Endothelial cell of umbilical vein (primary cell): ENCODE measurements at regions not wholly inside any gene's neighbourhood (a gene's known extent, or its start where the extent isn't known, plus 50 kb on each side); places are given as distances from the start of the nearest gene placed in this dataset.
A peak's percentile ranks its signal among the peaks of the same experiment; 100 is the strongest.

Experiments used
- BruUV-seq: library from RNA; stranded (reverse); fragments of 400-500 nt; replicated peaks from 2 replicates; lab custom pipeline; 2021; lab: Mats Ljungman, UMichigan
- CTCF ChIA-PET: fragments of 300-600, 350-600 bp; sonication (Branson Sonifier 250); formaldehyde crosslinking; loops from one replicate; lab custom pipeline; 2021; ENCODE audit warnings: antibody characterized with exemption, inconsistent platforms; lab: Charles Lee
- POLR2A ChIA-PET: fragments of 300-600, 350-600 bp; sonication (Branson Sonifier 250); formaldehyde crosslinking; loops from one replicate; lab custom pipeline; 2021; ENCODE audit warnings: antibody characterized with exemption, inconsistent platforms; lab: Charles Lee
- DNase-seq: peaks from one replicate; pipeline ENCODE4 v3.0.0-alpha.2; 2011; ENCODE audit warnings: low read depth, low spot score
- FAIRE-seq: peaks from 2 replicates; lab custom pipeline; 2011; peaks lifted over from hg19 to GRCh38; lab: Jason Lieb, UNC
- H2AFZ ChIP-seq: 2 replicates; pipeline ENCODE4 v1.6.0; 2012; ENCODE audit warnings: low read depth, low read length, control low read depth, inconsistent platforms
- H3K27ac ChIP-seq: 2 replicates; pipeline ENCODE4 v1.5.1; 2011; ENCODE audit warnings: low read depth, mild to moderate bottlenecking, control low read depth, low read length, moderate library complexity; ENCODE audit not compliant: insufficient read depth
- H3K27me3 ChIP-seq, 2 experiments: 2 replicates each; pipeline versions ENCODE4 v1.6.0 to v1.6.1; 2011; ENCODE audit warnings: low read length in 2 of 2, mixed read lengths in 1 of 2; ENCODE audit not compliant: control insufficient read depth in 2 of 2, insufficient read depth in 2 of 2
- H3K36me3 ChIP-seq, 2 experiments: 2 replicates in 1 of 2; 3 replicates in 1 of 2; pipeline ENCODE4 v1.5.1; 2011; ENCODE audit warnings: low read length in 2 of 2, mild to moderate bottlenecking in 1 of 2, moderate library complexity in 1 of 2; ENCODE audit not compliant: control insufficient read depth in 2 of 2, insufficient read depth in 2 of 2; ENCODE audit errors: extremely low read depth in 1 of 2
- H3K4me1 ChIP-seq: 3 replicates; pipeline ENCODE4 v1.5.1; 2011; ENCODE audit warnings: mild to moderate bottlenecking, low read length; ENCODE audit not compliant: control insufficient read depth, insufficient read depth; ENCODE audit errors: extremely low read depth
- H3K4me2 ChIP-seq: 2 replicates; pipeline ENCODE4 v1.6.1; 2011; ENCODE audit warnings: low read length, control low read depth, mixed read lengths; ENCODE audit not compliant: insufficient read depth
- H3K4me3 ChIP-seq, 3 experiments: fragments of 200-600 bp in 1 of 3; sonication (generic), shearing (Covaris generic) in 1 of 3; replicated peaks in 1 of 3; 2 replicates each; pipeline ENCODE4 v1.5.1; 2011 to 2016; ENCODE audit warnings: control low read depth in 3 of 3, low read length in 3 of 3, mild to moderate bottlenecking in 2 of 3, inconsistent platforms in 1 of 3, low read depth in 1 of 3, moderate library complexity in 1 of 3; ENCODE audit not compliant: insufficient read depth in 1 of 3
- H3K79me2 ChIP-seq: 2 replicates; pipeline ENCODE4 v1.6.0; 2012; ENCODE audit warnings: low read length, inconsistent platforms; ENCODE audit not compliant: control insufficient read depth, insufficient read depth
- H3K9ac ChIP-seq: replicated peaks from 2 replicates; pipeline ENCODE3; 2011; ENCODE audit warnings: low read length, control low read depth; ENCODE audit not compliant: insufficient read depth; ENCODE audit errors: extremely low read depth
- H3K9me1 ChIP-seq: replicated peaks from 3 replicates; pipeline ENCODE4 v1.6.0; 2011; ENCODE audit warnings: mild to moderate bottlenecking, low read length; ENCODE audit not compliant: control insufficient read depth, insufficient read depth; ENCODE audit errors: extremely low read depth
- H3K9me3 ChIP-seq: replicated peaks from 2 replicates; pipeline ENCODE4 v1.5.1; 2012; ENCODE audit warnings: low read length, inconsistent platforms; ENCODE audit not compliant: control insufficient read depth, insufficient read depth
- H4K20me1 ChIP-seq: replicated peaks from 2 replicates; pipeline ENCODE3; 2011; ENCODE audit warnings: mild to moderate bottlenecking, low read length; ENCODE audit not compliant: control insufficient read depth, insufficient read depth; ENCODE audit errors: extremely low read depth
- CTCF ChIP-seq, 2 donors: IDR thresholded peaks; 1 replicate in 1 of 2; 2 replicates in 1 of 2; pipeline ENCODE4 v1.5.1; 2011; ENCODE audit warnings: low read length in 2 of 2, mild to moderate bottlenecking in 2 of 2, moderate library complexity in 2 of 2, control low read depth in 1 of 2, inconsistent platforms in 1 of 2, low read depth in 1 of 2; ENCODE audit not compliant: insufficient read depth in 1 of 2; ENCODE audit errors: extremely low read depth in 1 of 2
- EZH2 ChIP-seq: IDR thresholded peaks from 2 replicates; pipeline ENCODE4 v1.6.1; 2012; ENCODE audit warnings: borderline replicate concordance, low read depth, mild to moderate bottlenecking, moderate library complexity, low read length, inconsistent platforms; ENCODE audit not compliant: severe bottlenecking
- FOS ChIP-seq: IDR thresholded peaks from 2 replicates; pipeline ENCODE4 v1.6.1; 2011; ENCODE audit warnings: mild to moderate bottlenecking, low read length, moderate library complexity, borderline replicate concordance; ENCODE audit not compliant: insufficient read depth
- GATA2 ChIP-seq: IDR thresholded peaks from 2 replicates; pipeline ENCODE4 v1.7.0; 2011; ENCODE audit warnings: low read depth, mild to moderate bottlenecking, moderate library complexity, mixed read lengths, low read length; ENCODE audit not compliant: insufficient read length, insufficient read depth
- JUN ChIP-seq: IDR thresholded peaks from 2 replicates; pipeline ENCODE4 v1.6.1; 2011; ENCODE audit warnings: borderline replicate concordance, low read depth; ENCODE audit not compliant: insufficient read length, insufficient read depth
- MYC ChIP-seq: IDR thresholded peaks from one replicate; pipeline ENCODE4 v1.6.1; 2011; ENCODE audit warnings: mild to moderate bottlenecking, low read depth, low read length
- POLR2A ChIP-seq: IDR thresholded peaks from 2 replicates; pipeline ENCODE4 v1.6.1; 2012; ENCODE audit warnings: low read depth, mild to moderate bottlenecking, control low read depth, low read length
- POLR2AphosphoS5 ChIP-seq: IDR thresholded peaks from 2 replicates; pipeline ENCODE4 v1.6.1; 2012; ENCODE audit warnings: low read depth, mild to moderate bottlenecking, control low read depth, low read length, moderate library complexity; ENCODE audit not compliant: insufficient read depth
- dilution Hi-C: fragments of 300-500 bp; cut with MboI; formaldehyde crosslinking; loops from one replicate; pipeline ENCODE4 v1.15.0; 2019; ENCODE audit warnings: low sequenced_read_pairs; ENCODE audit not compliant: extremely low pct_ligation_motif_present
- intact Hi-C: fragments of 100-400 bp; cut with micrococcal nuclease; formaldehyde crosslinking; loops from one replicate; pipeline ENCODE4 v1.10.0; 2022
- TF ChIP-seq, protein P1 (sequence below): IDR thresholded peaks from 2 replicates; pipeline ENCODE4 v1.6.1; 2011; ENCODE audit not compliant: insufficient read depth, insufficient read length

GRCh38 chr13:106318941-106319411 is 216.5 kb downstream of the EFNB2 start:
- DNase-seq (peak; percentile 97), FAIRE-seq (peak; percentile 99)
- no TSS peak for BruUV-seq
- ChIA-PET CTCF (interaction anchor here (0.7 to 1.4 kb wide), 5 partner anchors 10 to 234 kb away, joined by 3 to 4 read pairs (median 3); no protein-coding TSS in a partner anchor), POLR2A (no interaction called here)
- no peaks in the 10 kb centered on the region for H3K9me1 ChIP-seq
- H3K4me2 ChIP-seq = peak overlapping the region; percentile 52
- no peaks in the 10 kb centered on the region for H3K79me2 ChIP-seq
- peak overlapping the region; percentile 89 for H3K27ac ChIP-seq
- intact Hi-C loops (loop anchor here (1.0 to 2.0 kb wide), 3 partner anchors 29 to 600 kb away; no protein-coding TSS in a partner anchor), dilution Hi-C loops (no loop called here)
- H3K9me3 ChIP-seq = no peaks in the 10 kb centered on the region
- H4K20me1 ChIP-seq = no peaks in the 10 kb centered on the region
- H3K27me3 ChIP-seq = no peaks in the 10 kb centered on the region
- peak overlapping the region; percentile 63 for H2AFZ ChIP-seq
- no peak overlapping the region for H3K4me3 ChIP-seq
- H3K9ac ChIP-seq = peak overlapping the region; percentile 67
- TF ChIP-seq MYC (no peak), POLR2A (peak; percentile 38), CTCF (IDR thresholded peaks at IDR 0.05; ENCODE audit: extremely low read depth in 1 of 2, insufficient read depth in 1 of 2, low read depth in 1 of 2, low read length in 2 of 2) (no peak), JUN (peak; percentile 86), POLR2AphosphoS5 (peak; percentile 58), FOS (peak; percentile 94), EZH2 (no peak), GATA2 (peak; percentile 87)
- TF ChIP-seq, protein P1, sequence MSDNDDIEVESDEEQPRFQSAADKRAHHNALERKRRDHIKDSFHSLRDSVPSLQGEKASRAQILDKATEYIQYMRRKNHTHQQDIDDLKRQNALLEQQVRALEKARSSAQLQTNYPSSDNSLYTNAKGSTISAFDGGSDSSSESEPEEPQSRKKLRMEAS = no peak
- H3K36me3 ChIP-seq = no peaks in the 10 kb centered on the region
- H3K4me1 ChIP-seq = peaks cover 20% of the 10 kb centered on the region
